Kidney (tissue), 13 donors: ENCODE measurements at regions not wholly inside any gene's neighbourhood (a gene's known extent, or its start where the extent isn't known, plus 50 kb on each side); places are given as distances from the start of the nearest gene placed in this dataset.

ENCODE experiments used
- DNase-seq, 5 donors: peaks; one replicate each; pipeline ENCODE4 v3.0.0-alpha.2; 2013 to 2020
- FAIRE-seq: peaks from 2 replicates; lab custom pipeline; 2012; peaks lifted over from hg19 to GRCh38; lab: Jason Lieb, UNC
- H3K27ac ChIP-seq, 2 donors: one replicate each; pipeline ENCODE4 v1.7.0; 2013; ENCODE audit warnings: low read depth in 2 of 2, low read length in 2 of 2, inconsistent platforms in 1 of 2
- H3K27me3 ChIP-seq: one replicate; pipeline ENCODE4 v1.7.1; 2013; ENCODE audit warnings: low read length, inconsistent platforms; ENCODE audit not compliant: control insufficient read depth, insufficient read depth
- H3K36me3 ChIP-seq, 3 donors: one replicate each; pipeline versions ENCODE4 v1.7.0 to v1.7.1; 2013; ENCODE audit warnings: low read length in 3 of 3, control low read depth in 1 of 3, inconsistent platforms in 1 of 3; ENCODE audit not compliant: insufficient read depth in 3 of 3, control insufficient read depth in 2 of 3
- H3K4me1 ChIP-seq, 3 donors: one replicate each; pipeline versions ENCODE4 v1.7.0 to v1.7.1; 2013; ENCODE audit warnings: low read length in 3 of 3, inconsistent platforms in 1 of 3, low read depth in 1 of 3; ENCODE audit not compliant: control insufficient read depth in 2 of 3, insufficient read depth in 2 of 3
- H3K4me3 ChIP-seq, 3 donors: one replicate each; pipeline versions ENCODE4 v1.7.0 to v1.8.1; 2013; ENCODE audit warnings: low read length in 3 of 3, control low read depth in 1 of 3, inconsistent platforms in 1 of 3
- H3K9ac ChIP-seq, 3 donors: one replicate each; pipeline versions ENCODE4 v1.7.0 to v1.7.1; 2013; ENCODE audit warnings: low read length in 3 of 3, control low read depth in 1 of 3, inconsistent platforms in 1 of 3
- H3K9me3 ChIP-seq, 3 donors: one replicate each; pipeline versions ENCODE4 v1.7.0 to v1.7.1; 2013; ENCODE audit warnings: low read length in 3 of 3, control low read depth in 1 of 3, inconsistent platforms in 1 of 3; ENCODE audit not compliant: control insufficient read depth in 2 of 3, insufficient read depth in 1 of 3
- intact Hi-C: fragments of 100-400 bp; cut with DNase I; formaldehyde crosslinking; loops from one replicate; pipeline ENCODE4 v1.11.1; 2022
- TF ChIP-seq, protein P1 (sequence below): IDR thresholded peaks from 3 replicates; pipeline ENCODE4 v1.5.1; 2012; ENCODE audit warnings: mild to moderate bottlenecking, moderate library complexity, borderline replicate concordance; ENCODE audit not compliant: insufficient read depth; ENCODE audit errors: extremely low read depth
- donor health status: control.
- donor health status: control.
- donor health status: control.
- donor health status: control.
- donor health status: control.
- donor health status: DM: yes; HTN: yes; CAD: no.
- donor health status: Normal renal cell carcinoma (clear cell type).

DNA sequence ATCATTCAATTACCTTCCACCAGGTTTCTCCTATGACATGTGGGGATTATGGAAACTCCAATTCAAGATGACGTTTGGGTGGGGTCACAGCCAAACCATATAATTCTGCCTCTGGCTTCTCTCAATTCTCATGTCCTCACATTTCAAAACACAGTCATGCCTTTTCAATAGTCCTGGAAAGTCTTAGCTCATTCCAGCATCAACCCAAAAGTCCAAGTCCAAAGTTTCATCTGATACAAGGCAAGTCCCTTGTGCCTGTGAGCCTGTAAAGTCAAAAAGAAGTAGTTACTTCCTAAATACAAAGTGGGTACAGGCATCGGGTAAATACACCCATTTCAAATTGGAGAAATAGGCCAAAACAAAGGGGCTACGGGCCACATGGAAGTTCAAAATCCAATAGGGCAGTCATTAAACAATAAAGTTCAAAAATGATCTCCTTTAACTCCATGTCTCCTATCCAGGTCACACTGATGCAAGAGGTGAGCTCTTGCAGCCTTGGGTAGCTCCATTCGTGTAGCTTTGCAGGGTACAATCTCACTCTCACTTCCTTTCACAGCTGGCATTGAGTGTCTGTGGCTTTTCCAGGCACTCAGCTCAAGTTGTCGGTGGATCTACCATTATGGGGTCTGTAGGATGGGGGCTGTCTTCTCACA lies 112.9 kb downstream of the FCRL5 start:
- FAIRE-seq (no peak), DNase-seq (no peak)
- Histone ChIP-seq H3K9me3 (no peaks in the 10 kb centered on the region), H3K27me3 (no peaks in the 10 kb centered on the region), H3K4me1 (peaks cover 0 to 18% (median 5%) of the 10 kb centered on the region in 3 donors), H3K27ac (no peak overlapping the region), H3K4me3 (no peak overlapping the region), H3K36me3 (no peaks in the 10 kb centered on the region), H3K9ac (no peak overlapping the region)
- intact Hi-C loops: no loop called here
- TF ChIP-seq, protein P1, sequence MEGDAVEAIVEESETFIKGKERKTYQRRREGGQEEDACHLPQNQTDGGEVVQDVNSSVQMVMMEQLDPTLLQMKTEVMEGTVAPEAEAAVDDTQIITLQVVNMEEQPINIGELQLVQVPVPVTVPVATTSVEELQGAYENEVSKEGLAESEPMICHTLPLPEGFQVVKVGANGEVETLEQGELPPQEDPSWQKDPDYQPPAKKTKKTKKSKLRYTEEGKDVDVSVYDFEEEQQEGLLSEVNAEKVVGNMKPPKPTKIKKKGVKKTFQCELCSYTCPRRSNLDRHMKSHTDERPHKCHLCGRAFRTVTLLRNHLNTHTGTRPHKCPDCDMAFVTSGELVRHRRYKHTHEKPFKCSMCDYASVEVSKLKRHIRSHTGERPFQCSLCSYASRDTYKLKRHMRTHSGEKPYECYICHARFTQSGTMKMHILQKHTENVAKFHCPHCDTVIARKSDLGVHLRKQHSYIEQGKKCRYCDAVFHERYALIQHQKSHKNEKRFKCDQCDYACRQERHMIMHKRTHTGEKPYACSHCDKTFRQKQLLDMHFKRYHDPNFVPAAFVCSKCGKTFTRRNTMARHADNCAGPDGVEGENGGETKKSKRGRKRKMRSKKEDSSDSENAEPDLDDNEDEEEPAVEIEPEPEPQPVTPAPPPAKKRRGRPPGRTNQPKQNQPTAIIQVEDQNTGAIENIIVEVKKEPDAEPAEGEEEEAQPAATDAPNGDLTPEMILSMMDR: no peak

DNA sequence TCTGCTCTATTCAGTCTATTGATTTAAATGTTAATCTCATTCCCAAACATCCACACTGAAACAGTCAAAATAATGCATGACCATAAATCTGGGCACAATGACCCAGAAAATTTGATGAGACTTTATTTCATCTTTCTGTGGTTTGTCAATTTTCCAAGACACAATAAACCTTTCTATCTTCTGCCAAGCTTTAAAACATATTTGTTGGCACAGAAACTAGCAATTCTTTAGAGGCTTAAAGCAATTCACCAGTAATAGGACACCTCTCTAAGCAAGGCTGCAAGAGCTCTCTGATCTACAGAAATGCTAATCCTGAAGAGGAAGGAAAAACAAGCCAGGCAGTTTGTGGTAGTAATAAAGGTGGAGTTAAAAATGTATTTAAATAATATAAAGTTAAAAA lies 113.7 kb downstream of the FCRL5 start:
- DNase-seq: no peak
- no peak for FAIRE-seq
- intact Hi-C loops: no loop called here

DNA sequence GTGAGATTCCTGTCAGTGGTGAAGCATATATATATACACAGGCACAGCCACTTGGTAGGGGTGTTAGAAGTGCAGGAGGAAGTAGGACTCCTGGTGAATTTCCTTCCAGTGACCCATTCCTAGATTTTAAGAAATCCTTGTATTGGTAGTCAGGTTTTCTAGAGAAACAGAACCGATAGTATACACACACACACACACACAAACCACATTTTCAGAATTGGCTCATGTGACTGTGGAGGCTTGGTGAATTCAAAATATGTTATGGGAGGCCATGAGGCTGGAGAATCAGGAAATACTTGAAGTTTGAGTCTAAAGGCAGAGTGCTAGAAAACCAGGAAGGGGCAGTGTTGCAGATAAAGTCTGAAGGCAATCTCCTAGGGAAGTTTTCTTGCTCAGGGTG lies 114.2 kb downstream of the FCRL5 start:
- no peaks in the 10 kb centered on the region for H3K27me3 ChIP-seq
- no peak for FAIRE-seq
- intact Hi-C loops: no loop called here
- peak in 1 of 5 donors; percentile 12 for DNase-seq
- no peaks in the 10 kb centered on the region for H3K9me3 ChIP-seq
- H3K36me3 ChIP-seq: no peaks in the 10 kb centered on the region
- no peak overlapping the region for H3K9ac ChIP-seq
- H3K27ac ChIP-seq: no peak overlapping the region
- TF ChIP-seq, protein P1: no peak
- peaks cover 0 to 18% (median 5%) of the 10 kb centered on the region in 3 donors for H3K4me1 ChIP-seq
- no peak overlapping the region for H3K4me3 ChIP-seq

More for the DNA sequence above, 113.7 kb downstream of the FCRL5 start:
- Histone ChIP-seq H3K27ac (no peak overlapping the region), H3K4me1 (peaks cover 0 to 18% (median 5%) of the 10 kb centered on the region in 3 donors), H3K27me3 (no peaks in the 10 kb centered on the region), H3K4me3 (no peak overlapping the region), H3K9ac (no peak overlapping the region), H3K36me3 (no peaks in the 10 kb centered on the region), H3K9me3 (no peaks in the 10 kb centered on the region)
- TF ChIP-seq, protein P1: no peak
